OCI-LY3 (cell line): ENCODE measurements at regions not wholly inside any gene's neighbourhood (a gene's known extent, or its start where the extent isn't known, plus 50 kb on each side); places are given as distances from the start of the nearest gene placed in this dataset.

Experiments used
- H2AFZ ChIP-seq: fragments of 200-600, 300-600 bp; shearing (Covaris generic); 2 replicates; pipeline ENCODE4 v1.6.0; 2014; ENCODE audit warnings: antibody characterized with exemption, low read depth, low read length
- H3K27ac ChIP-seq: fragments of 200-600, 300-600 bp; sonication (generic); 2 replicates; pipeline ENCODE4 v1.5.1; 2014; ENCODE audit warnings: mild to moderate bottlenecking, low read length, moderate library complexity, mixed read lengths
- H3K27me3 ChIP-seq: fragments of 200-600, 300-600 bp; sonication (generic); 2 replicates; pipeline ENCODE4 v1.6.1; 2014; ENCODE audit warnings: low read depth, low read length, mixed read lengths
- H3K36me3 ChIP-seq: fragments of 200-600, 300-600 bp; sonication (generic); replicated peaks from 2 replicates; pipeline ENCODE3; 2014; ENCODE audit warnings: low read depth, low read length, mixed read lengths
- H3K4me1 ChIP-seq: fragments of 300-600, 200-600 bp; sonication (generic); 2 replicates; pipeline ENCODE4 v1.6.1; 2014; ENCODE audit warnings: low read length, mixed read lengths
- H3K4me2 ChIP-seq: fragments of 200-600, 300-600 bp; sonication (generic); 2 replicates; pipeline ENCODE4 v1.6.1; 2014; ENCODE audit warnings: low read length, mixed read lengths
- H3K4me3 ChIP-seq: fragments of 300-600, 200-600 bp; sonication (generic); 2 replicates; pipeline ENCODE4 v1.5.1; 2014; ENCODE audit warnings: antibody characterized with exemption, mild to moderate bottlenecking, low read length, moderate library complexity
- H3K79me2 ChIP-seq: fragments of 300-600, 200-600 bp; shearing (Covaris generic); 2 replicates; pipeline ENCODE4 v1.6.1; 2014; ENCODE audit warnings: mild to moderate bottlenecking, low read length, mixed read lengths
- H3K9ac ChIP-seq: fragments of 300-600, 200-600 bp; shearing (Covaris generic); 2 replicates; pipeline ENCODE4 v1.6.0; 2014; ENCODE audit warnings: mild to moderate bottlenecking, low read length, moderate library complexity
- H3K9me3 ChIP-seq: fragments of 200-600, 300-600 bp; shearing (Covaris generic); 2 replicates; pipeline ENCODE4 v1.6.1; 2014; ENCODE audit warnings: low read length, mixed read lengths; ENCODE audit not compliant: insufficient read depth
- H4K20me1 ChIP-seq: fragments of 200-600, 300-600 bp; sonication (generic); 2 replicates; pipeline ENCODE4 v1.6.1; 2016; ENCODE audit warnings: low read length, mixed read lengths; ENCODE audit not compliant: insufficient read depth
- CTCF ChIP-seq: fragments of 200-600, 300-600 bp; sonication (generic); IDR thresholded peaks from 2 replicates; pipeline ENCODE4 v1.5.1; 2014; ENCODE audit warnings: antibody characterized with exemption, low read length, low read depth
- EZH2phosphoT487 ChIP-seq: fragments of 200-600 bp; shearing (Covaris generic); IDR thresholded peaks from 2 replicates; pipeline ENCODE4 v1.6.1; 2018; ENCODE audit warnings: antibody characterized with exemption, mixed run types, low read depth

GRCh38 chrX:57984620-57985019 lies 74.4 kb upstream of the ZXDA start:
- Histone ChIP-seq H3K36me3 (no peaks in the 10 kb centered on the region), H3K4me3 (no peak overlapping the region), H4K20me1 (no peaks in the 10 kb centered on the region), H3K4me1 (no peaks in the 10 kb centered on the region), H3K27me3 (no peaks in the 10 kb centered on the region), H3K9me3 (no peaks in the 10 kb centered on the region), H3K27ac (no peak overlapping the region), H2AFZ (no peak overlapping the region), H3K9ac (no peak overlapping the region), H3K79me2 (no peaks in the 10 kb centered on the region), H3K4me2 (no peak overlapping the region)
- TF ChIP-seq EZH2phosphoT487 (no peak), CTCF (no peak)

GRCh38 chrX:57977992-57978391 lies 67.7 kb upstream of the ZXDA start:
- no peak overlapping the region for H3K4me3 ChIP-seq
- H3K27me3 ChIP-seq: no peaks in the 10 kb centered on the region
- H3K9me3 ChIP-seq: no peaks in the 10 kb centered on the region
- no peak for TF ChIP-seq EZH2phosphoT487
- 0 out of 2 replicates have a peak, but pooled peaks have one; percentile 10 for TF ChIP-seq CTCF
- no peaks in the 10 kb centered on the region for H3K79me2 ChIP-seq
- H4K20me1 ChIP-seq: no peaks in the 10 kb centered on the region
- no peaks in the 10 kb centered on the region for H3K36me3 ChIP-seq
- no peak overlapping the region for H3K9ac ChIP-seq
- H3K27ac ChIP-seq: no peak overlapping the region
- H2AFZ ChIP-seq: no peak overlapping the region
- H3K4me2 ChIP-seq: no peak overlapping the region
- H3K4me1 ChIP-seq: no peaks in the 10 kb centered on the region

GRCh38 chrX:57964975-57965374 lies 54.7 kb upstream of the ZXDA start:
- no peak overlapping the region for H3K4me2 ChIP-seq
- no peak overlapping the region for H3K27ac ChIP-seq
- no peaks in the 10 kb centered on the region for H4K20me1 ChIP-seq
- no peak overlapping the region for H3K4me3 ChIP-seq
- no peak overlapping the region for H3K9ac ChIP-seq
- no peaks in the 10 kb centered on the region for H3K9me3 ChIP-seq
- TF ChIP-seq CTCF (no peak), EZH2phosphoT487 (no peak)
- H3K27me3 ChIP-seq: no peaks in the 10 kb centered on the region
- no peaks in the 10 kb centered on the region for H3K4me1 ChIP-seq
- no peaks in the 10 kb centered on the region for H3K36me3 ChIP-seq
- H2AFZ ChIP-seq: no peak overlapping the region
- no peaks in the 10 kb centered on the region for H3K79me2 ChIP-seq
